Endothelial cell of umbilical vein (primary cell): ENCODE measurements at regions not wholly inside any gene's neighbourhood (a gene's known extent, or its start where the extent isn't known, plus 50 kb on each side); places are given as distances from the start of the nearest gene placed in this dataset.
A peak's percentile ranks its signal among the peaks of the same experiment; 100 is the strongest.

ENCODE experiments used
- EZH2 ChIP-seq: IDR thresholded peaks from 2 replicates; pipeline ENCODE4 v1.6.1; 2012; ENCODE audit warnings: borderline replicate concordance, low read depth, mild to moderate bottlenecking, moderate library complexity, low read length, inconsistent platforms; ENCODE audit not compliant: severe bottlenecking
- FOS ChIP-seq: IDR thresholded peaks from 2 replicates; pipeline ENCODE4 v1.6.1; 2011; ENCODE audit warnings: mild to moderate bottlenecking, low read length, moderate library complexity, borderline replicate concordance; ENCODE audit not compliant: insufficient read depth
- GATA2 ChIP-seq: IDR thresholded peaks from 2 replicates; pipeline ENCODE4 v1.7.0; 2011; ENCODE audit warnings: low read depth, mild to moderate bottlenecking, moderate library complexity, mixed read lengths, low read length; ENCODE audit not compliant: insufficient read length, insufficient read depth
- JUN ChIP-seq: IDR thresholded peaks from 2 replicates; pipeline ENCODE4 v1.6.1; 2011; ENCODE audit warnings: borderline replicate concordance, low read depth; ENCODE audit not compliant: insufficient read length, insufficient read depth
- MYC ChIP-seq: IDR thresholded peaks from one replicate; pipeline ENCODE4 v1.6.1; 2011; ENCODE audit warnings: mild to moderate bottlenecking, low read depth, low read length
- POLR2A ChIP-seq: IDR thresholded peaks from 2 replicates; pipeline ENCODE4 v1.6.1; 2012; ENCODE audit warnings: low read depth, mild to moderate bottlenecking, control low read depth, low read length
- POLR2AphosphoS5 ChIP-seq: IDR thresholded peaks from 2 replicates; pipeline ENCODE4 v1.6.1; 2012; ENCODE audit warnings: low read depth, mild to moderate bottlenecking, control low read depth, low read length, moderate library complexity; ENCODE audit not compliant: insufficient read depth
- TF ChIP-seq, protein P1 (sequence below), 2 donors: IDR thresholded peaks; 1 replicate in 1 of 2; 2 replicates in 1 of 2; pipeline ENCODE4 v1.5.1; 2011; ENCODE audit warnings: low read length in 2 of 2, mild to moderate bottlenecking in 2 of 2, moderate library complexity in 2 of 2, control low read depth in 1 of 2, inconsistent platforms in 1 of 2, low read depth in 1 of 2; ENCODE audit not compliant: insufficient read depth in 1 of 2; ENCODE audit errors: extremely low read depth in 1 of 2
- TF ChIP-seq, protein P2 (sequence below): IDR thresholded peaks from 2 replicates; pipeline ENCODE4 v1.6.1; 2011; ENCODE audit not compliant: insufficient read depth, insufficient read length

DNA sequence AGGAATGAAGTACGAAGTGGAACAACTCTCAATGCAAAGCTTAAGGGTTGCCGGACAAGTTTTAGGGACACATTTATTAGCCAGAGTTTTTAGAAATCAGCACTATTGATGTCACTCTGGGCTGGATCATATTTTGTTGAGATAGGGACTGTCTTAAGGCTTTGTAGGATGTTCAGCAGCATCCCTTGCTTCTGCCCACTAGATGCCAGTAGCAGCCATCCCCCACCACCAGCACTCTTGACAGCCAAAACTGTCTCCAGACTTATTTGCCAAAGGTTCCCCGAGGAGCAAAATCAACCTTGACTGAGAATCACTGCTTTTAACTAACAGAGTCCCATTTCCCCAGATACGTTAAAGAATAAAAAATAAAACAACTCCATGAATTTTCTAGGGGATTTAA, 1497.3 kb downstream of the STIM2 start:
- TF ChIP-seq, protein P1, sequence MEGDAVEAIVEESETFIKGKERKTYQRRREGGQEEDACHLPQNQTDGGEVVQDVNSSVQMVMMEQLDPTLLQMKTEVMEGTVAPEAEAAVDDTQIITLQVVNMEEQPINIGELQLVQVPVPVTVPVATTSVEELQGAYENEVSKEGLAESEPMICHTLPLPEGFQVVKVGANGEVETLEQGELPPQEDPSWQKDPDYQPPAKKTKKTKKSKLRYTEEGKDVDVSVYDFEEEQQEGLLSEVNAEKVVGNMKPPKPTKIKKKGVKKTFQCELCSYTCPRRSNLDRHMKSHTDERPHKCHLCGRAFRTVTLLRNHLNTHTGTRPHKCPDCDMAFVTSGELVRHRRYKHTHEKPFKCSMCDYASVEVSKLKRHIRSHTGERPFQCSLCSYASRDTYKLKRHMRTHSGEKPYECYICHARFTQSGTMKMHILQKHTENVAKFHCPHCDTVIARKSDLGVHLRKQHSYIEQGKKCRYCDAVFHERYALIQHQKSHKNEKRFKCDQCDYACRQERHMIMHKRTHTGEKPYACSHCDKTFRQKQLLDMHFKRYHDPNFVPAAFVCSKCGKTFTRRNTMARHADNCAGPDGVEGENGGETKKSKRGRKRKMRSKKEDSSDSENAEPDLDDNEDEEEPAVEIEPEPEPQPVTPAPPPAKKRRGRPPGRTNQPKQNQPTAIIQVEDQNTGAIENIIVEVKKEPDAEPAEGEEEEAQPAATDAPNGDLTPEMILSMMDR (IDR thresholded peaks at IDR 0.05; ENCODE audit: extremely low read depth in 1 of 2, insufficient read depth in 1 of 2, low read depth in 1 of 2, low read length in 2 of 2), result peak; percentile 10 to 12
- TF ChIP-seq POLR2A (no peak), MYC (no peak), JUN (no peak), POLR2AphosphoS5 (no peak), EZH2 (no peak), GATA2 (no peak), FOS (no peak)
- TF ChIP-seq, protein P2, sequence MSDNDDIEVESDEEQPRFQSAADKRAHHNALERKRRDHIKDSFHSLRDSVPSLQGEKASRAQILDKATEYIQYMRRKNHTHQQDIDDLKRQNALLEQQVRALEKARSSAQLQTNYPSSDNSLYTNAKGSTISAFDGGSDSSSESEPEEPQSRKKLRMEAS, result no peak
